HEK293T (cell line): ENCODE measurements at regions not wholly inside any gene's neighbourhood (a gene's known extent, or its start where the extent isn't known, plus 50 kb on each side); places are given as distances from the start of the nearest gene placed in this dataset.

ENCODE experiments used
- CTCF ChIA-PET: fragments of 350-600 bp; formaldehyde crosslinking; extraction: SDS; loops from one replicate; lab custom pipeline; 2021; ENCODE audit warnings: antibody characterized with exemption, inconsistent platforms; lab: Yijun Ruan, JAX
- POLR2A ChIA-PET: fragments of 350-600 bp; formaldehyde crosslinking; extraction: SDS; loops from one replicate; lab custom pipeline; 2020; ENCODE audit warnings: antibody characterized with exemption, inconsistent platforms; lab: Yijun Ruan, JAX
- DNase-seq: peaks from one replicate; pipeline ENCODE4 v3.0.0; 2012; ENCODE audit warnings: mixed read lengths; ENCODE audit errors: extremely low spot score
- ARNT ChIP-seq: fragments of 450-650 bp; IDR thresholded peaks from 2 replicates; pipeline ENCODE4 v1.6.1; 2017; ENCODE audit warnings: mild to moderate bottlenecking
- BHLHE40 ChIP-seq: fragments of 450-650 bp; IDR thresholded peaks from 2 replicates; pipeline ENCODE4 v1.6.1; 2016; ENCODE audit warnings: mild to moderate bottlenecking, moderate library complexity, borderline replicate concordance
- CTBP1 ChIP-seq: fragments of 450-650 bp; IDR thresholded peaks from 2 replicates; pipeline ENCODE4 v1.6.1; 2016; ENCODE audit warnings: borderline replicate concordance
- ELF4 ChIP-seq: fragments of 450-650 bp; IDR thresholded peaks from 2 replicates; pipeline ENCODE4 v1.6.1; 2017; ENCODE audit warnings: antibody characterized with exemption
- FOXA1 ChIP-seq: fragments of 450-650 bp; IDR thresholded peaks from 2 replicates; pipeline ENCODE4 v1.6.1; 2016; ENCODE audit warnings: mild to moderate bottlenecking
- FOXK2 ChIP-seq: fragments of 450-650 bp; IDR thresholded peaks from 2 replicates; pipeline ENCODE4 v1.6.1; 2016; ENCODE audit warnings: mild to moderate bottlenecking
- FOXM1 ChIP-seq: fragments of 450-650 bp; IDR thresholded peaks from 2 replicates; pipeline ENCODE4 v1.6.1; 2017; ENCODE audit warnings: mild to moderate bottlenecking, borderline replicate concordance
- HDGF ChIP-seq: fragments of 450-650 bp; IDR thresholded peaks from 2 replicates; pipeline ENCODE4 v1.6.1; 2017; ENCODE audit warnings: antibody characterized with exemption, borderline replicate concordance
- L3MBTL2 ChIP-seq: fragments of 450-650 bp; conservative IDR thresholded peaks from 2 replicates; pipeline ENCODE4 v1.6.1; 2016; ENCODE audit warnings: mild to moderate bottlenecking
- LEF1 ChIP-seq: fragments of 450-650 bp; IDR thresholded peaks from 2 replicates; pipeline ENCODE4 v1.6.1; 2017; ENCODE audit warnings: mild to moderate bottlenecking, borderline replicate concordance
- NFRKB ChIP-seq: fragments of 450-650 bp; IDR thresholded peaks from 2 replicates; pipeline ENCODE4 v1.6.1; 2016; ENCODE audit warnings: mild to moderate bottlenecking, moderate library complexity
- SP1 ChIP-seq: fragments of 450-650 bp; IDR thresholded peaks from 2 replicates; pipeline ENCODE4 v1.6.1; 2017
- SUZ12 ChIP-seq: fragments of 450-650 bp; IDR thresholded peaks from 2 replicates; pipeline ENCODE4 v1.6.1; 2016; ENCODE audit warnings: mild to moderate bottlenecking
- TARDBP ChIP-seq: fragments of 450-650 bp; IDR thresholded peaks from 2 replicates; pipeline ENCODE4 v1.6.1; 2016
- ZNF384 ChIP-seq: fragments of 450-650 bp; IDR thresholded peaks from 2 replicates; pipeline ENCODE4 v1.6.1; 2016
- TF ChIP-seq, protein P1 (sequence below): fragments of 450-650 bp; IDR thresholded peaks from 2 replicates; pipeline ENCODE4 v1.6.1; 2016

DNA sequence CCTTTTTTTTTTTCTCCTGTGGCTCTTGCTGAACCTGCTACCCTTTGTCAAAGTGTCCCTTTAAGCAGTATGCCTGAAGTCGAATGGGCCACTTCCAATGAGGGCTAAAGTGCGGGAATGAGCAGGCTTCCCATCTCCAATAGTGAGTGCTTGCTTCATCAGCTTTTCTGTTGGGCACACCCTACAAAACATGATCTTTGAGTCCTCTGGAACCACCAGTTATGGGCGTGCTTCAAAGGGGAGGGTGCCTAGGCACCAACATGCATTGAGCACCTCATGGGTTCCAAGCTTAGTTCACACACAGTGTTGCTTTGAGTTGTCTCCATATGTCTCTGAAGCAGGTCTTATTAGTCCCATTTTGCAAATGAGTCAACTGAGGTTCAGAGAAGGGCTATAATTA lies 132.8 kb upstream of the CPEB4 start:
- DNase-seq: no peak
- CTCF ChIA-PET: interaction anchor here (0.6 kb wide), 1 partner anchor 9 kb away, joined by 5 read pairs; no protein-coding TSS in a partner anchor
- TF ChIP-seq, protein P1, sequence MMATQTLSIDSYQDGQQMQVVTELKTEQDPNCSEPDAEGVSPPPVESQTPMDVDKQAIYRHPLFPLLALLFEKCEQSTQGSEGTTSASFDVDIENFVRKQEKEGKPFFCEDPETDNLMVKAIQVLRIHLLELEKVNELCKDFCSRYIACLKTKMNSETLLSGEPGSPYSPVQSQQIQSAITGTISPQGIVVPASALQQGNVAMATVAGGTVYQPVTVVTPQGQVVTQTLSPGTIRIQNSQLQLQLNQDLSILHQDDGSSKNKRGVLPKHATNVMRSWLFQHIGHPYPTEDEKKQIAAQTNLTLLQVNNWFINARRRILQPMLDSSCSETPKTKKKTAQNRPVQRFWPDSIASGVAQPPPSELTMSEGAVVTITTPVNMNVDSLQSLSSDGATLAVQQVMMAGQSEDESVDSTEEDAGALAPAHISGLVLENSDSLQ: no peak
- TF ChIP-seq FOXA1: no peak
- TF ChIP-seq FOXM1: no peak
- TF ChIP-seq SP1: no peak
- POLR2A ChIA-PET: no interaction called here

DNA sequence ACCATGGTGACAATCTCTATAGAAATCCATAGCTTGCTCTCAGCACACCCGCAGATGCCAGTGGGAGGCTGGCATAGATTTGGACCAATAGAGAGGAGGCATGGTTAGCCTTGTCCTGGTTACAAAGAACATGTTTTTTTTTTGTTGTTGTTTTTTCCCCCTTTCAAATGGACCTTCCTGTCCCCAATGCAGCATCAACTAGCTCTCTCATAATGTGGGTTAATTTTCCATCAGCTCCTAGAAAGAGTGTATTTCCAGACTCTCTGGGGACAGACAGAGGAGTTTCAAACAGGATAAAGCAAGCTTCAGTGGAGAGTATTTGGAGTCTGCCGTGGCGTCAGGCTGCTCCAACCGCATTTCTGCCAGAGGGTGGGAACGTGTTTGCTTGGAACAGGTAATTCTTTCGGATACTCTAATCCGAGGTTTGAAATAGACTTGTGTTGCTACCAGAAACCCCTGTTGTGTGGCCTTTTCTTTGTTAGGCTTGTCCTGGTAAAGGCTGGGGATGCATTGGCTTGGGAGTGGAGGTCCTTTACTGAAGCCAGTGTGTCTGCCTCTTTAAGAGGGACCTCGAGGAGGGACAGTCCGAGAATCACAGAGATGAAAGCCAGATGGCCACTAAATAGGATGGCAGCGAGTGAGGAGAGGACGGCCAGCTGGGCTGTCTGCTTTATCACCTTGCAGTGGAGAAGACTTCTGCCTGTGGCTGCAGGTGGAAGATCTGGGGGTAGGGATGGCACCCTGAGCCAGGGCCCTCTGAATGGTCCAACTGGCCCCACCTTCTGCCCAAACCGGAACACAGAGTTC lies 130.5 kb upstream of the CPEB4 start:
- ChIA-PET CTCF (interaction anchor here (0.6 kb wide), 1 partner anchor 142 kb away, joined by 3 read pairs; no protein-coding TSS in a partner anchor), POLR2A (no interaction called here)
- DNase-seq: no peak
- TF ChIP-seq ZNF384: no peak
- TF ChIP-seq FOXK2: no peak

DNA sequence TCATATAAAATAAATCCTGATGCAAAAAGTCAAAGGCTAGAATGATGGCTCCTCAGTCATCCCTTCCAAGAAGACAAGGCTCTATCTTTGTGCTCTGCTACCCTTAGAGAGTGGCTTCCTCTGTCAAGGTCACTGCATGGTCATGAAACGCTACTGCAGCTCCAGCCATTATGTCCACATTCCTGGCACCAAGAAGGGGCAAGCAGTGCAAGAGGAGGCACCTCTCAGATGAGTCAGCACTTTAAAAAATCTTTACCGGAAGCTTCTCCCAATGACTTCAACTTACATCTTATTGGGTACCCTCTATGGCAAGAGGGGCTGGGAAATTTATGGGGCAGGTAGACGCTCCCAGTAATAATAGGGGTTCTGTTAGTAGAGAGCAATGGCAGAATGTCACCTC lies 129.5 kb upstream of the CPEB4 start:
- POLR2A ChIA-PET: no interaction called here
- CTCF ChIA-PET: no interaction called here
- DNase-seq: no peak
- TF ChIP-seq FOXA1: no peak
- TF ChIP-seq ZNF384: no peak
- no peak for TF ChIP-seq BHLHE40
- no peak for TF ChIP-seq LEF1

DNA sequence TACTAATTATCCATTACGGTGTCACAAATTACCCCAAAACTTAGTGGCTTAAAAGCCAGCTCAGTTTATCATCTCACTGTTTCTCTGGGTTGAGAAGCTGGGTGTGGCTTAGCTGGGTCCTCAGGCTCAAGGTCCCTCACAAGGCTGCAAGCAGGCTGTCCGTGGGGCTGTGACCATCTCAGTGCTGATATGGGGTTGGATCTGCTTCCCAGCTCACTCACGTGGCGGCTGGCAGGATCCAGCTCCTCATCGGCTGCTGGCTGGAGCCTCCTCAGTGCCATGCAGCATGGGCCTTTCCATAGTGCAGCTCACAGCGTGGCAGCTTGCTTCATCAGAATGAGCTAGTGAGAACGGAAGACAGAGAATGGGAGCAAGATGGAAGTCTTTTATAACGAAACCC lies 128.5 kb upstream of the CPEB4 start:
- no peak for DNase-seq
- CTCF ChIA-PET: no interaction called here
- POLR2A ChIA-PET: no interaction called here
- TF ChIP-seq FOXK2: no peak
- TF ChIP-seq LEF1: no peak
- TF ChIP-seq FOXA1: no peak
- no peak for TF ChIP-seq SUZ12
- TF ChIP-seq, protein P1: no peak
- no peak for TF ChIP-seq ARNT
- TF ChIP-seq NFRKB: no peak
- TF ChIP-seq SP1: no peak
- TF ChIP-seq BHLHE40: no peak
- TF ChIP-seq ZNF384: no peak

DNA sequence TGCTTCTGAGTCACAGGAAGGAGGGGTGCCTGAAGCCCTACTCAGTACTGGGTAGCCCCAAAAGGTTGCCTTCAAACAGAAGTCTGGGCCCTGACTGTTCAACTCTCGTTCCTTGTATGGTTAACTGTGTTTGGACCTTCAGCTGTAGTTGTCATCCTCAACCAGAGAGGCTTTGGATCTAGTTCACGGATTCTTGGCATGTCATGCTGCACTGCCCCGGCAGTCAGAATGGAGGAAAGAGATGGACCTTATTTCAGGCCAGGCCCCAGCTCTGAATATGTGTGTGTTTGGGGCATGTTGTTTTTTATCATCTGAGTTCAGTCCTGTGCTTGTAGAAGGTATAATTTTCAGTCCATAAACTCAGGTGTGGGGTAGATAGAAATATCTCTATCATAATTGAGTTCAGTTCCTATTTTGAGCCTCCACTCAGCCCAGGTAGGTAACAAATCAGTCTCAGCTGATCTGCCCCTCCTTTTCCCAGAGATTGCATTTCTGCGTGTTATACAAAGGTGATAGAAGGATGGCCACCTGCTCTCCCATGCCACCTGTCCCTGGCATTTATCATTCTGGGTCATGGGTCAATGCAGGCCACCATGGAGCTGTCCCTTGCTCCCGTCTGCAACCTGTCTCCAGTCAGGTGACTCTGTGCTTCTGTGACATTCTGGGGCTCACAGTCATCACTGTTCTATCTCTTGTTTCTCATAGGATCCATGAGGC lies 127.5 kb upstream of the CPEB4 start:
- ChIA-PET CTCF (interaction anchor here (0.6 kb wide), 1 partner anchor 38 kb away, joined by 6 read pairs; no protein-coding TSS in a partner anchor), POLR2A (no interaction called here)
- no peak for DNase-seq
- TF ChIP-seq ZNF384: no peak

DNA sequence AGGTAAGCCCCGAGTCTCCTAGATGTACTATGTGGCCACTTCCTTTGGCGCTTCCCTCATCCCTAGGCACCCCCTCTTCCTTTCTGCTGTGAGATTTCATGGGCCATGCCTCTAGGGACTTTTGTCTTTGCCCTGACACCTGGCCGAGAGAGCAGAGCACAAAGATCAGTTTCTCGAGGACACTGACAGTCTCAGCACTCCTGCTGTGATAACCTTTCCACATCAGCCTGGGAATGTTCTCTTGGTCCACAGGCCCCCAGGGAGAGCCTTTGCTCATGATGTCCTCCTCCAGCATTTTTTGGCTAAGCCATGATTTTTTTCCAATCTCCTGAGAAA lies 127.0 kb upstream of the CPEB4 start:
- TF ChIP-seq ARNT (no peak), TARDBP (no peak), BHLHE40 (no peak), HDGF (no peak), FOXK2 (no peak), NFRKB (no peak), SP1 (no peak), CTBP1 (no peak), ZNF384 (no peak), FOXM1 (no peak), LEF1 (no peak), ELF4 (no peak), FOXA1 (no peak), SUZ12 (no peak), L3MBTL2 (no peak)
- TF ChIP-seq, protein P1: no peak
- CTCF ChIA-PET: no interaction called here
- no peak for DNase-seq
- POLR2A ChIA-PET: no interaction called here

DNA sequence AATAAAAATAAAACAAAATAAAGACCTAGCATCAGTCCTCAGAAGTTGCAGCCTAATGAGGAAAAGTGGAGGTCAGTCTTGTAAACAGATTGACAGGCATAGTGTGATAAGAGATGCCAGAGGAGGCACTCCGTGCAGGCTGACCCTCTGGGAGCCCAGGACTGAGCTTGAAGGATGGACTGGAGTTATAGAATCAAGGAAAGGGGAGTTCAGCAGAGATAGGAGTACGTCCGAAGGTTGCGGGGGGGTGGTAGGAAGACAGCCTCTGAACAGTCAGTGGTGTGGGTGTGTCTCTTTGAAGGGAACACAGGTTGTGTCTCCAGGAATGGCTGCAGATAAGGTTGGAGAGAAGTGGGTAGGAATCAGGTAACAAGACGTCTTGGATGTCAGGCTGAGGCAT lies 126.1 kb upstream of the CPEB4 start:
- no peak for DNase-seq
- POLR2A ChIA-PET: interaction anchor here (1.1 kb wide), 1 partner anchor 9 kb away, joined by 3 read pairs; no protein-coding TSS in a partner anchor
- TF ChIP-seq BHLHE40 (no peak), ARNT (no peak)
- TF ChIP-seq, protein P1: no peak
- CTCF ChIA-PET: no interaction called here
